ENCODE measurements at regions not wholly inside any gene's neighbourhood (a gene's known extent, or its start where the extent isn't known, plus 50 kb on each side); places are given as distances from the start of the nearest gene placed in this dataset.
"Not testable (repeated sequence)": the region's sequence is repeated elsewhere in the genome, so short reads cannot be mapped to it uniquely, and the experiment has no call there.

DNA sequence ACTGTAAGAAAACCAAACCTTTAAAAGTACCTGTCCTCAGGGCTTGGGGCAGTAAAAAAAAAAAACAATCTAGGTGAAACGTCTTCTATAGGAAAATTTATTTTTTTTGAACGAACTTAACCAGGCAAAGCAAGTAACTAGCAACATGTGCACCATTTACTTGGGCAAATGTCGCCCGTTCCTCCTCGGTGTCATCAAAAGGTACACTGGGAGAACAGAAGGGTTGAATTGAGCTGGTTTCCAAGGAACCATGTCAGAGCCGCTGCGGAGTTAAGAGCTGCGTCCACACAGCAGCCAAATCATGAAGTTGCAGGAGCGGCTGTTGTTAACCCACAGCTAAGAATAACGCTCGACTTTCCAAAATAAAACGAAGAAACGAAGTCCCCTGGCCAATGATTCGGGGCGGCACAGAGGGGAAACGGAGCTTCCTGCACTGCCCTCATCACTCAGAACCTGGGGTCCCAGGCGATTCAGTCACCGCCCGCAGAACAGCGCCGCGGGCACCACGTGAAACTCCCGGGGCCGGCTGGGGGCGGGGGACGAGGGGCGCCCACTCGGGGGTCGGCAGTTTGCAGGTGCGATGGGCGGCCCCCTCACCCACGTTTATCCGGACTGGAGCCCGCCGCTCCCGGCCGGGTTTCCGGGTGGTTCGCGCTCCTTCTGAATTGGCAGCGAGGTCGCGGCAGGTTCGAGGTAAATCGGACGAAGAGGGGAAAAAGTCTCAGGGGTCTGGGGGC is 53.6 kb upstream of the PLGLB1 start:
- peak overlapping the region; percentile 84 to 95 for H3K27ac ChIP-seq
- DNase-seq (ENCODE audit: low read depth in 1 of 2, low spot score in 1 of 2) = not testable (repeated sequence)

GRCh38 chr2:87075791-87076252 is 54.2 kb upstream of the PLGLB1 start:
- DNase-seq (ENCODE audit: low read depth in 1 of 2, low spot score in 1 of 2) (peak; percentile 1 to 53), ATAC-seq (peak; percentile 15 to 58)
- H3K4me1 ChIP-seq, CTCF ChIA-PET, FAIRE-seq, H3K9me3 ChIP-seq, POLR2A ChIA-PET: not testable (repeated sequence)
- WGBS (ENCODE audit: missing lambda C conversion rate) = no CpG with 5 or more reads among the region's 64 CpGs
- Histone ChIP-seq H3K27ac (peak overlapping the region; percentile 84 to 95), H3K4me2 (peak overlapping the region; percentile 93), H3K4me3 (peak overlapping the region; percentile 72)

More for the DNA sequence above, 53.6 kb upstream of the PLGLB1 start:
- under 1% methylated on average over 16 of the region's 47 CpGs for WGBS (ENCODE audit: missing lambda C conversion rate)
- H3K9me3 ChIP-seq, H3K4me1 ChIP-seq, CTCF ChIA-PET, POLR2A ChIA-PET, FAIRE-seq: not testable (repeated sequence)
- Histone ChIP-seq H3K4me3 (peak overlapping the region; percentile 72), H3K4me2 (peak overlapping the region; percentile 93)
- ATAC-seq = 0 out of 6 replicates have a peak, but pooled peaks of 1 of the 2 experiments have one; percentile 2

- Histone ChIP-seq H3K4me2 (peak overlapping the region; percentile 93), H3K4me3 (peak overlapping the region; percentile 72), H3K27ac (peak overlapping the region; percentile 84 to 95)
- H3K4me1 ChIP-seq, CTCF ChIA-PET, H3K9me3 ChIP-seq, POLR2A ChIA-PET: not testable (repeated sequence)
- peak; percentile 90 to 99 for ATAC-seq
- TF ChIP-seq JUN (IDR thresholded peaks at IDR 0.05) (peak; percentile 45 to 66; a peak in 1 of 5 replicates), POLR2A (IDR thresholded peaks at IDR 0.05; ENCODE audit: low read length) (peak; percentile 58; the same call in 1 of the 2 replicates), BCL3 (IDR thresholded peaks at IDR 0.05) (0 out of 3 replicates have a peak, but pooled peaks have one; percentile 33), GATA3 (IDR thresholded peaks at IDR 0.05; ENCODE audit: borderline replicate concordance) (peak; percentile 56), KDM1A (IDR thresholded peaks at IDR 0.05; ENCODE audit: low read depth) (0 out of 2 replicates have a peak, but pooled peaks have one; percentile 31), RFX5 (IDR thresholded peaks at IDR 0.05) (peak; percentile 71; the same call in 1 of the 2 replicates), E2F6 (IDR thresholded peaks at IDR 0.05; ENCODE audit: borderline replicate concordance, low read depth) (peak; percentile 33; the same call in 1 of the 2 replicates), PHF8 (IDR thresholded peaks at IDR 0.05; ENCODE audit: borderline replicate concordance, low read depth) (peak; percentile 58; the same call in 1 of the 2 replicates)
- TF ChIP-seq, protein P1, sequence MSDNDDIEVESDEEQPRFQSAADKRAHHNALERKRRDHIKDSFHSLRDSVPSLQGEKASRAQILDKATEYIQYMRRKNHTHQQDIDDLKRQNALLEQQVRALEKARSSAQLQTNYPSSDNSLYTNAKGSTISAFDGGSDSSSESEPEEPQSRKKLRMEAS (IDR thresholded peaks at IDR 0.05) = peak; percentile 85
- peak; percentile 86 for FAIRE-seq
- WGBS (ENCODE audit: missing lambda C conversion rate) = 4% methylated on average over 30 of the region's 84 CpGs
- DNase-seq (ENCODE audit: low read depth in 1 of 2, low spot score in 1 of 2) = peak; percentile 29 to 94
Observed at GRCh38 chr2:87076253-87077123, 54.8 kb upstream of the PLGLB1 start.

DNA sequence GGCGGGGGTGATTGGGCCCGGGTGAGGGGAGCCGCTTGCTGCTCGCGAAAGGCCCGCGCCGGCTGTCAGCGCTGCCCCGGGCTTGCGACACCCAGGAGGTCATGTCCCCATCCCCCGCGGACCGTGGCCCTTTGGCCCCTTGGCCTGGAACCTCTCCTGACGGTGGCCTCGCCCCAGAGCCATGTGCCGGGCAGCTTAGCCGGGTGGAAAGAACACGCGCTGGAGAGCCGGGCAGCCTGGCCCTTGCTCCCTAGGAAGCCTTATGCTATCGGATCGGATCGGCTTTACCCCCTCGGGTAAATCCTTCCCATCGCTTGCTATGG is 55.4 kb upstream of the PLGLB1 start:
- FAIRE-seq; CTCF ChIA-PET; H3K4me1 ChIP-seq; POLR2A ChIA-PET; DNase-seq (ENCODE audit: low read depth in 1 of 2, low spot score in 1 of 2); H3K9me3 ChIP-seq: not testable (repeated sequence)
- 0% methylated on average over 1 of the region's 26 CpGs for WGBS (ENCODE audit: missing lambda C conversion rate)
- Histone ChIP-seq H3K4me3 (peak overlapping the region; percentile 72), H3K27ac (peak overlapping the region; percentile 84 to 95), H3K4me2 (peak overlapping the region; percentile 55; the same call in 1 of the 3 replicates)
- ATAC-seq = peak; percentile 27 to 58

DNA sequence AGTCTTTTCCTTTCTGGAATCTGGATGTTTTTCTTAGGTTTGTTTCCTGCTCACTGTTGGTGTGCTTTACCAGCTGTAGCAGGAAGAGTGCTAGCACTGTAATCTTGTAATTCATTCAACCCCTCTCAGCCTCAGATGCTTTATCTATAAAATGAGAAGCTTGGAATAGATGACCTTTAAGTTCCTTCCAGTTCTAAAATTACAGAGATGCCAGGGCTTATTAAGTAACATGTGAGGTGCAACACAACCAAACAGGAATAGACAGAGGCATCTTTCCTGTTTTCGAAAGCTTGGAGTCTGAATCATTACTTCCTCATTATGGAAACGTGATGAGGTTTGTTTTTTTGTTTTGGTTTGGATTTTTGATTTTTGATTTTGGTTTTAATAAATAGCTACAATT is 60.1 kb upstream of the PLGLB1 start:
- FAIRE-seq; H3K4me1 ChIP-seq; POLR2A ChIA-PET; H3K27ac ChIP-seq; CTCF ChIA-PET; H3K9me3 ChIP-seq; H3K4me3 ChIP-seq; H3K4me2 ChIP-seq; DNase-seq (ENCODE audit: low read depth in 1 of 2, low spot score in 1 of 2); ATAC-seq: not testable (repeated sequence)
- 29% methylated on average over 1 of the region's 2 CpGs for WGBS (ENCODE audit: missing lambda C conversion rate)

GRCh38 chr2:87088079-87088478 is 66.4 kb upstream of the PLGLB1 start:
- H3K9me3 ChIP-seq; H3K4me2 ChIP-seq; CTCF ChIA-PET; DNase-seq (ENCODE audit: low read depth in 1 of 2, low spot score in 1 of 2); H3K27ac ChIP-seq; FAIRE-seq; H3K4me1 ChIP-seq; H3K4me3 ChIP-seq; POLR2A ChIA-PET: not testable (repeated sequence)
- ATAC-seq = peak in 1 of 2 experiments; percentile 31; a peak in 1 of 6 replicates
- WGBS (ENCODE audit: missing lambda C conversion rate) = 40% methylated on average over 6 of the region's 6 CpGs

DNA sequence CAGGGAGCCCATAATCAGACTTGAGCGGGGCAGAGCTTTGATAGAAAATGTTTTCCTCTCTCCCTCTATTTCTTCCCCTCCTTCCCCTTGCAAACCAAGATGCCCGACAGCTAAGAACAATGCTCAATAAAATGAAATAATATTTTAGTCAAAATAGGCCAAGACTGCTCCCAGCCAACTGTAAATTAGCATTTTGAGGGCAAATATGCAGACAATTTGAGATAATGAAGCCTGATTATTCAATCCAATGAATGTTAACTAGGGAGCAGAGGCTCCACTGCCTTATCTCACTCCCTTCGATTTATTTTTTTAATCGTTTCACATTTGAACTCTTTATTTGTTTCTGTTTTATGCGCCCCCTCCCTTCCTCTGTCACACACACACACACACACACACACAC is 67.8 kb upstream of the PLGLB1 start:
- 55% methylated on average over 4 of the region's 5 CpGs for WGBS (ENCODE audit: missing lambda C conversion rate)
- DNase-seq (ENCODE audit: low read depth in 1 of 2, low spot score in 1 of 2); H3K9me3 ChIP-seq; FAIRE-seq; CTCF ChIA-PET; H3K4me1 ChIP-seq; H3K4me2 ChIP-seq; ATAC-seq; H3K27ac ChIP-seq; POLR2A ChIA-PET; H3K4me3 ChIP-seq: not testable (repeated sequence)

DNA sequence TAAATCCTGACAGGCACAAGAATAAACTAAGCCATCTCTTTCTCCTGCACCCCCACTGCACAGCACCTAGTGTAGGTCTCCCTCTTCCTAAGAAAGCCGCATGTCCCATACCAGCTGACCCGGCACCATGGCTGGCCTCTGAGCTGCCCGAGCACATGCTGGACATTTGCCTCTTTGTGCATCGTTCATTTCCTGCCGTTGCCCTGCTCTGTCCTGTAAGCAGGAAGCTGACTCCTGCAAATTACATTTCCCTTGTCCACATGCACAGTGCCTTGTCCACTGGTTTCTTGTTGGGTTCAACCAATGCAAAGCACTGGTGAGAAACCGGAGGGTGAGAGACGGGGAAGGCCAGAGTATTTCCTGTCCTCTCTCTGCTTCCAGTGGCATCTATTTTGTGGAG is 71.6 kb upstream of the PLGLB1 start:
- H3K9me3 ChIP-seq; CTCF ChIA-PET; H3K27ac ChIP-seq; DNase-seq (ENCODE audit: low read depth in 1 of 2, low spot score in 1 of 2); POLR2A ChIA-PET; H3K4me2 ChIP-seq; H3K4me3 ChIP-seq; FAIRE-seq; H3K4me1 ChIP-seq: not testable (repeated sequence)
- ATAC-seq = peak; percentile 22 to 36; a peak in 4 of 6 replicates
- whole genome bisulfite sequencing (ENCODE audit: missing lambda C conversion rate) = 84% methylated on average over 3 of the region's 7 CpGs
